ENCODE measurements at regions not wholly inside any gene's neighbourhood (a gene's known extent, or its start where the extent isn't known, plus 50 kb on each side); places are given as distances from the start of the nearest gene placed in this dataset.

- TF ChIP-seq CTCF (IDR thresholded peaks at IDR 0.05) (no peak), POLR2AphosphoS5 (IDR thresholded peaks at IDR 0.05) (no peak)
These were observed 1184.7 kb upstream of the TENM4 start for GRCh38 chr11:80625563-80625962.
